Karpas-422 (cell line): ENCODE measurements at regions not wholly inside any gene's neighbourhood (a gene's known extent, or its start where the extent isn't known, plus 50 kb on each side); places are given as distances from the start of the nearest gene placed in this dataset.

Experiments used
- DNase-seq: peaks from one replicate; pipeline ENCODE4 v3.0.0-alpha.2; 2015
- H2AFZ ChIP-seq: fragments of 200-600 bp; sonication (generic); 2 replicates; pipeline ENCODE4 v1.6.1; 2014; ENCODE audit warnings: antibody characterized with exemption, low read length, mixed read lengths
- H3K27ac ChIP-seq: fragments of 200-600 bp; sonication (generic); 2 replicates; pipeline ENCODE4 v1.5.1; 2014; ENCODE audit warnings: mild to moderate bottlenecking, low read length, moderate library complexity
- H3K27me3 ChIP-seq: fragments of 200-600 bp; sonication (generic); 2 replicates; pipeline ENCODE4 v1.6.1; 2014; ENCODE audit warnings: low read length, mixed read lengths
- H3K36me3 ChIP-seq: fragments of 200-600 bp; sonication (generic); 2 replicates; pipeline ENCODE4 v1.6.1; 2014; ENCODE audit warnings: low read length, mixed read lengths; ENCODE audit not compliant: insufficient read depth
- H3K4me1 ChIP-seq: fragments of 200-600 bp; sonication (generic); 2 replicates; pipeline ENCODE4 v1.6.1; 2014; ENCODE audit warnings: mild to moderate bottlenecking, low read length, mixed read lengths
- H3K4me2 ChIP-seq: fragments of 200-600 bp; sonication (generic); 2 replicates; pipeline ENCODE4 v1.6.1; 2014; ENCODE audit warnings: low read length, low read depth, mild to moderate bottlenecking; ENCODE audit not compliant: poor library complexity, severe bottlenecking
- H3K4me3 ChIP-seq: fragments of 200-600 bp; sonication (generic); 2 replicates; pipeline ENCODE4 v1.5.1; 2014; ENCODE audit warnings: mild to moderate bottlenecking, antibody characterized with exemption, low read length, mixed read lengths
- H3K79me2 ChIP-seq: fragments of 200-600 bp; sonication (generic); 2 replicates; pipeline ENCODE4 v1.6.1; 2014; ENCODE audit warnings: mild to moderate bottlenecking, low read length, mixed read lengths
- H3K9ac ChIP-seq: fragments of 200-600 bp; sonication (generic); 2 replicates; pipeline ENCODE4 v1.6.0; 2014; ENCODE audit warnings: low read length
- H3K9me2 ChIP-seq: fragments of 200-600 bp; sonication (generic), shearing (Covaris generic); replicated peaks from 2 replicates; pipeline ENCODE4 v1.6.0; 2014; ENCODE audit warnings: mild to moderate bottlenecking, low read length, moderate library complexity; ENCODE audit not compliant: insufficient read depth
- H3K9me3 ChIP-seq: fragments of 300-700, 200-600 bp; sonication (generic); 2 replicates; pipeline ENCODE4 v1.6.1; 2014; ENCODE audit warnings: low read length, mixed read lengths
- H4K20me1 ChIP-seq: fragments of 200-600 bp; sonication (generic); 2 replicates; pipeline ENCODE4 v1.6.1; 2014; ENCODE audit warnings: mild to moderate bottlenecking, antibody characterized with exemption, low read length, low read depth; ENCODE audit not compliant: insufficient read depth

- no peak overlapping the region for H3K4me3 ChIP-seq
- H3K4me1 ChIP-seq, result no peaks in the 10 kb centered on the region
- no peak for DNase-seq
- H3K4me2 ChIP-seq, result no peak overlapping the region
- H3K9ac ChIP-seq, result no peak overlapping the region
- no peak overlapping the region for H3K27ac ChIP-seq
- H3K9me3 ChIP-seq, result no peaks in the 10 kb centered on the region
- H3K27me3 ChIP-seq, result no peaks in the 10 kb centered on the region
- no peaks in the 10 kb centered on the region for H3K36me3 ChIP-seq
- H4K20me1 ChIP-seq, result no peaks in the 10 kb centered on the region
- H2AFZ ChIP-seq, result no peak overlapping the region
- no peaks in the 10 kb centered on the region for H3K9me2 ChIP-seq
- no peaks in the 10 kb centered on the region for H3K79me2 ChIP-seq
These were observed 342.5 kb downstream of the RMST start for GRCh38 chr12:97805146-97805545.

GRCh38 chr12:97813301-97813700, 350.7 kb downstream of the RMST start:
- no peak for DNase-seq
- Histone ChIP-seq H3K79me2 (no peaks in the 10 kb centered on the region), H3K4me1 (no peaks in the 10 kb centered on the region), H2AFZ (no peak overlapping the region), H4K20me1 (no peaks in the 10 kb centered on the region), H3K4me2 (no peak overlapping the region), H3K27me3 (no peaks in the 10 kb centered on the region), H3K9me2 (no peaks in the 10 kb centered on the region), H3K9ac (no peak overlapping the region), H3K36me3 (no peaks in the 10 kb centered on the region), H3K9me3 (no peaks in the 10 kb centered on the region), H3K4me3 (no peak overlapping the region), H3K27ac (no peak overlapping the region)

- H3K4me2 ChIP-seq, result no peak overlapping the region
- H3K79me2 ChIP-seq, result no peaks in the 10 kb centered on the region
- H2AFZ ChIP-seq, result no peak overlapping the region
- no peaks in the 10 kb centered on the region for H3K36me3 ChIP-seq
- DNase-seq, result no peak
- H3K9me2 ChIP-seq, result no peaks in the 10 kb centered on the region
- no peaks in the 10 kb centered on the region for H3K9me3 ChIP-seq
- no peak overlapping the region for H3K4me3 ChIP-seq
- H3K4me1 ChIP-seq, result no peaks in the 10 kb centered on the region
- no peak overlapping the region for H3K27ac ChIP-seq
- H3K27me3 ChIP-seq, result no peaks in the 10 kb centered on the region
- no peaks in the 10 kb centered on the region for H4K20me1 ChIP-seq
- H3K9ac ChIP-seq, result no peak overlapping the region
These were observed 359.2 kb downstream of the RMST start for GRCh38 chr12:97821806-97822205.

- no peaks in the 10 kb centered on the region for H4K20me1 ChIP-seq
- H3K4me2 ChIP-seq, result no peak overlapping the region
- no peak overlapping the region for H3K4me3 ChIP-seq
- H3K79me2 ChIP-seq, result no peaks in the 10 kb centered on the region
- no peaks in the 10 kb centered on the region for H3K4me1 ChIP-seq
- no peak overlapping the region for H2AFZ ChIP-seq
- no peaks in the 10 kb centered on the region for H3K9me2 ChIP-seq
- no peaks in the 10 kb centered on the region for H3K27me3 ChIP-seq
- no peak overlapping the region for H3K27ac ChIP-seq
- no peaks in the 10 kb centered on the region for H3K36me3 ChIP-seq
- H3K9me3 ChIP-seq, result no peaks in the 10 kb centered on the region
- no peak for DNase-seq
- H3K9ac ChIP-seq, result no peak overlapping the region
These were observed 372.9 kb downstream of the RMST start for GRCh38 chr12:97835541-97835940.

GRCh38 chr12:97837401-97837800, 374.8 kb downstream of the RMST start:
- no peaks in the 10 kb centered on the region for H3K36me3 ChIP-seq
- no peak for DNase-seq
- H3K4me2 ChIP-seq, result no peak overlapping the region
- no peaks in the 10 kb centered on the region for H4K20me1 ChIP-seq
- no peaks in the 10 kb centered on the region for H3K79me2 ChIP-seq
- H3K4me3 ChIP-seq, result no peak overlapping the region
- H3K9me2 ChIP-seq, result no peaks in the 10 kb centered on the region
- H3K9ac ChIP-seq, result no peak overlapping the region
- H2AFZ ChIP-seq, result no peak overlapping the region
- no peaks in the 10 kb centered on the region for H3K4me1 ChIP-seq
- H3K27me3 ChIP-seq, result no peaks in the 10 kb centered on the region
- no peaks in the 10 kb centered on the region for H3K9me3 ChIP-seq
- no peak overlapping the region for H3K27ac ChIP-seq

GRCh38 chr12:97848051-97848450, 385.4 kb downstream of the RMST start:
- H3K9me2 ChIP-seq, result peaks cover 5% of the 10 kb centered on the region; the same call in 1 of the 2 replicates
- H4K20me1 ChIP-seq, result no peaks in the 10 kb centered on the region
- H3K9me3 ChIP-seq, result no peaks in the 10 kb centered on the region
- H2AFZ ChIP-seq, result no peak overlapping the region
- no peaks in the 10 kb centered on the region for H3K79me2 ChIP-seq
- no peak overlapping the region for H3K27ac ChIP-seq
- H3K4me2 ChIP-seq, result no peak overlapping the region
- no peaks in the 10 kb centered on the region for H3K36me3 ChIP-seq
- no peaks in the 10 kb centered on the region for H3K4me1 ChIP-seq
- DNase-seq, result no peak
- H3K4me3 ChIP-seq, result no peak overlapping the region
- H3K27me3 ChIP-seq, result peaks cover 2% of the 10 kb centered on the region; the same call in 1 of the 2 replicates
- no peak overlapping the region for H3K9ac ChIP-seq

- Histone ChIP-seq H3K4me2 (no peak overlapping the region), H3K79me2 (no peaks in the 10 kb centered on the region), H2AFZ (no peak overlapping the region), H3K27ac (no peak overlapping the region), H4K20me1 (no peaks in the 10 kb centered on the region), H3K36me3 (no peaks in the 10 kb centered on the region), H3K27me3 (no peaks in the 10 kb centered on the region), H3K9me3 (no peaks in the 10 kb centered on the region), H3K9ac (no peak overlapping the region), H3K9me2 (no peaks in the 10 kb centered on the region), H3K4me3 (no peak overlapping the region), H3K4me1 (no peaks in the 10 kb centered on the region)
- DNase-seq, result no peak
These were observed 391.9 kb downstream of the RMST start for GRCh38 chr12:97854477-97854876.

GRCh38 chr12:97862072-97862471, 399.5 kb downstream of the RMST start:
- Histone ChIP-seq H3K4me1 (no peaks in the 10 kb centered on the region), H3K4me2 (no peak overlapping the region), H3K9me3 (no peaks in the 10 kb centered on the region), H4K20me1 (no peaks in the 10 kb centered on the region), H3K79me2 (no peaks in the 10 kb centered on the region), H3K27ac (no peak overlapping the region), H3K9me2 (no peaks in the 10 kb centered on the region), H3K36me3 (no peaks in the 10 kb centered on the region), H2AFZ (no peak overlapping the region), H3K27me3 (no peaks in the 10 kb centered on the region), H3K9ac (no peak overlapping the region), H3K4me3 (no peak overlapping the region)
- no peak for DNase-seq

GRCh38 chr12:97875064-97875463, 412.5 kb downstream of the RMST start:
- DNase-seq, result no peak
- Histone ChIP-seq H3K9ac (no peak overlapping the region), H3K9me2 (no peaks in the 10 kb centered on the region), H3K36me3 (no peaks in the 10 kb centered on the region), H3K27me3 (no peaks in the 10 kb centered on the region), H3K79me2 (no peaks in the 10 kb centered on the region), H4K20me1 (no peaks in the 10 kb centered on the region), H3K4me1 (no peaks in the 10 kb centered on the region), H3K4me3 (no peak overlapping the region), H3K9me3 (no peaks in the 10 kb centered on the region), H3K27ac (no peak overlapping the region), H2AFZ (no peak overlapping the region), H3K4me2 (no peak overlapping the region)
